ENCODE measurements at regions not wholly inside any gene's neighbourhood (a gene's known extent, or its start where the extent isn't known, plus 50 kb on each side); places are given as distances from the start of the nearest gene placed in this dataset.

DNA sequence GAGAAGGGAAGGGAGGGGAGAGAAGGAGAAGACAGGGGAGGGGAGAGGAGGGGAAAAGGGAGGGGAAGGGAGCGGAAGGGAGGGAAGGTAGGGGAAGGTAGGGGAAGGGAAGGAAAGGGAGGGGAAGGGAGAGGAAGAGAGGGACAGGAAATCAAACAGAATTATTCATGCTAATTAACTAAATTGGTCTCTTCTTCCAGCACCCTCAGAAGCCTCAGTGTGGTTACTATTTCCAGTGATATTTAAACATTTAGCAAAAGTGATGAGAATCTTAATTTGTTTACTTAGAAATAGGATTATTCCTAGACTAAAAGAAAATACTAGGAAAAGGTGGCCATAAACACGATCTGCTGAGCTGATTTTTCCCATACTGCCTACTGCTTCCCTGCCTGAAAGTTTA, 193.1 kb upstream of the CPEB2 start:
- no peaks in the 10 kb centered on the region for H3K9me3 Mint-ChIP-seq
- no peak overlapping the region for H3K27ac Mint-ChIP-seq (ENCODE audit: unreplicated experiment)
- H3K4me3 Mint-ChIP-seq: no peak overlapping the region
- DNase-seq (ENCODE audit: low read depth, low spot score): no peak
- no peak for TF ChIP-seq CTCF (conservative IDR thresholded peaks at IDR 0.05)
- no peaks in the 10 kb centered on the region for H3K27me3 Mint-ChIP-seq (ENCODE audit: low read depth)
- no peaks in the 10 kb centered on the region for H3K4me1 Mint-ChIP-seq
- H3K36me3 Mint-ChIP-seq (ENCODE audit: low read depth): no peaks in the 10 kb centered on the region

DNA sequence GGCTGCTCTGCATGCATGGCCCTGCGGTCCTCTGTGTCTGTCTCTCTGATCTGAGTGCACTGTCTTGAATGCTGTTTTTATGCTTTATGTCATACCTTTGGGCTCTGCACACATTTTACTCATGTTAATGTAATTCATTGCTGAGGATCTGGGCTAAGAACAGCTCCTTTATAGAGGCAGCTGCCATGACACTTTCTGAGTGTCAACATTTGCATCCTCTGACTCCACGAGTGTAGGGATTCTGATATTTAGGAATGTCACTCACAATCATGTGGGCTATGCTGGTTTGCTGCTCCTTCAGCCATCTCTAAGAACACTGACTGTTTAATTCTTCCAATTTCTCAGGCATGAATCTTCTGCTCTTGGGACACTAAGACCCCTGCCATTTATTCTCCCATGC, 192.2 kb upstream of the CPEB2 start:
- no peak for DNase-seq (ENCODE audit: low read depth, low spot score)
- Mint-ChIP-seq H3K27ac (ENCODE audit: unreplicated experiment) (no peak overlapping the region), H3K4me3 (no peak overlapping the region), H3K27me3 (ENCODE audit: low read depth) (no peaks in the 10 kb centered on the region), H3K4me1 (no peaks in the 10 kb centered on the region), H3K9me3 (no peaks in the 10 kb centered on the region), H3K36me3 (ENCODE audit: low read depth) (no peaks in the 10 kb centered on the region)
- no peak for TF ChIP-seq CTCF (conservative IDR thresholded peaks at IDR 0.05)

DNA sequence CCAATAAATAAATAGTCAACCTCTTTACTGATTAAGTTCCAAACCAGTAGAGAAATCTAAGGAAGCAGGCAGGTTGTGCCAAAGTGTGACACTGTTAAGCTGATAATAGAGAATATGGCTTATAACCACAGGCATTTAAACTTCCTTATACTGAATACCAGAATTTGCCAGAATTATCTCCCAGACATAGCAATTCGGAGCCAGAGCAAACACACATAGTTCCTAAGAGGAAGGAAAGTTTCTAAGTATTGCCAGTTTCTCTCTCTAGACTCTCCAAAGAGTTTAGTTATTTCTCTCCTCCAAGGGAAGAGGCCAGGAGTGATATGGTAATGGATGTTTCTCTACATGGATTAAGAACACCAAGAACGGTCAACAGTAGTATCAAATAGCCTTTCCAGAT, 191.7 kb upstream of the CPEB2 start:
- Mint-ChIP-seq H3K4me1 (no peaks in the 10 kb centered on the region), H3K4me3 (no peak overlapping the region), H3K27ac (ENCODE audit: unreplicated experiment) (no peak overlapping the region), H3K9me3 (no peaks in the 10 kb centered on the region), H3K27me3 (ENCODE audit: low read depth) (no peaks in the 10 kb centered on the region), H3K36me3 (ENCODE audit: low read depth) (no peaks in the 10 kb centered on the region)
- no peak for TF ChIP-seq CTCF (conservative IDR thresholded peaks at IDR 0.05)
- DNase-seq (ENCODE audit: low read depth, low spot score): no peak

DNA sequence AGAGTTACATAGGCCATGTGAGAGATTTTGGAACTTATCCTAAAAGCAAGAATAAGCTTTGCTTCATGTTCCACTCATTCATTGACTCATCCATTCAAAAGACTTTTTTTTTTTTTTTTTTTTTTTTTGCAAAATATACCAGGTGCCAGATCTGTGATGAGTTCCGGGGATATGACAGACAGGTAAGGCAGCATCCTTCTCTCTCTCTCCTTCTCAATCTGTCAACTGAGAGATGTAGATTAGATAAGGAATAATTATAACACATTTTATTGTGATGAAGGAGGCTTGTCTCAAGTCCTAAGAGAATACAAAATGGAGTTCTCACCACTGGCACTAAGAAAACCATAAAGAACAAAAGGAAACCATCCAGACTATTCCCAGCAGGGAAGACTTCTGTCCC, 190.2 kb upstream of the CPEB2 start:
- Mint-ChIP-seq H3K27ac (ENCODE audit: unreplicated experiment) (no peak overlapping the region), H3K9me3 (no peaks in the 10 kb centered on the region), H3K27me3 (ENCODE audit: low read depth) (no peaks in the 10 kb centered on the region), H3K4me3 (no peak overlapping the region), H3K36me3 (ENCODE audit: low read depth) (no peaks in the 10 kb centered on the region), H3K4me1 (no peaks in the 10 kb centered on the region)
- no peak for TF ChIP-seq CTCF (conservative IDR thresholded peaks at IDR 0.05)
- no peak for DNase-seq (ENCODE audit: low read depth, low spot score)

DNA sequence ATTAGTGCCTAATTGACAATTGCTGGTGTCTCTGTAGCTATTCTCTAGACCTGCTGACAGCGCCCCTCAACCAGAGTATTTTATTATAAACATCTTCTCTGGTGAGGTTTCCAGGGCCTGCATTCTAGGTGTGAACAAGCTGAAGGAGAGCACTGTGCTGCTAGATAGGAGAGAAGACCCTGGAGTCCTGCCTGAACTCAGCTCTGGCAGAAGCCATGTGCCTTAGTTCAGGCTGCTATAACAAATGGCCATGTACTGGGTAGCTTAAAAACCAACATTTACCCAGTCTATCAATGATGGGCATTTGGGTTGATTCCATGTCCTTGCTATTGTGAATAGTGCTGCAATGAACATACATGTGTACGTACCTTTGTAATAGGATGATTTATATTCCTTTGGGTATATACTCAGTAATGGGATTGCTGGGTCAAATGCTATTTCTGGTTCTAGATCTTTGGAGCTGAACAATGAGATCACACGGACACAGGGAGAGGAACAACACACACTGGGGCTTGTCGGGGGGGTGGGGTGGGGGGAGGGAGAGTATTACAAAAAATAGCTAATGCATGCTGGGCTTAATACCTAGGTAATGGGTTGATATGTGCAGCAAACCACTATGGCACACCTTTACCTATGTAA, 185.5 kb upstream of the CPEB2 start:
- Mint-ChIP-seq H3K27ac (ENCODE audit: unreplicated experiment) (no peak overlapping the region), H3K27me3 (ENCODE audit: low read depth) (no peaks in the 10 kb centered on the region), H3K9me3 (peaks cover 2% of the 10 kb centered on the region), H3K4me1 (no peaks in the 10 kb centered on the region), H3K36me3 (ENCODE audit: low read depth) (no peaks in the 10 kb centered on the region), H3K4me3 (no peak overlapping the region)
- no peak for DNase-seq (ENCODE audit: low read depth, low spot score)
- no peak for TF ChIP-seq CTCF (conservative IDR thresholded peaks at IDR 0.05)
